ENCODE measurements at regions not wholly inside any gene's neighbourhood (a gene's known extent, or its start where the extent isn't known, plus 50 kb on each side); places are given as distances from the start of the nearest gene placed in this dataset.

- DNase-seq (ENCODE audit: low read depth, low spot score): no peak
Measured at GRCh38 chr15:69656271-69657030, 203.8 kb downstream of the RPLP1 start.

- no peak for DNase-seq (ENCODE audit: low read depth, low spot score)
Measured at GRCh38 chr15:69657626-69658025, 205.0 kb downstream of the RPLP1 start.

- no peak for DNase-seq (ENCODE audit: low read depth, low spot score)
Measured at GRCh38 chr15:69658411-69658945, 205.9 kb downstream of the RPLP1 start.

GRCh38 chr15:69659454-69660050 is 206.9 kb downstream of the RPLP1 start:
- DNase-seq (ENCODE audit: low read depth, low spot score): no peak

GRCh38 chr15:69660114-69660513 is 207.5 kb downstream of the RPLP1 start:
- DNase-seq (ENCODE audit: low read depth, low spot score): no peak

- no peak for DNase-seq (ENCODE audit: low read depth, low spot score)
Measured at GRCh38 chr15:69660658-69661405, 208.2 kb downstream of the RPLP1 start.

GRCh38 chr15:69661446-69661845 is 208.8 kb downstream of the RPLP1 start:
- no peak for DNase-seq (ENCODE audit: low read depth, low spot score)

- no peak for DNase-seq (ENCODE audit: low read depth, low spot score)
Measured at GRCh38 chr15:69661871-69662644, 209.4 kb downstream of the RPLP1 start.

- no peak for DNase-seq (ENCODE audit: low read depth, low spot score)
Measured at GRCh38 chr15:69662645-69663000, 210.0 kb downstream of the RPLP1 start.

GRCh38 chr15:69663441-69663840 is 210.8 kb downstream of the RPLP1 start:
- no peak for DNase-seq (ENCODE audit: low read depth, low spot score)

- DNase-seq (ENCODE audit: low read depth, low spot score): no peak
Measured at GRCh38 chr15:69663982-69664381, 211.4 kb downstream of the RPLP1 start.

GRCh38 chr15:69664572-69665571 is 212.3 kb downstream of the RPLP1 start:
- DNase-seq (ENCODE audit: low read depth, low spot score): no peak

GRCh38 chr15:69665641-69666111 is 213.1 kb downstream of the RPLP1 start:
- no peak for DNase-seq (ENCODE audit: low read depth, low spot score)

- DNase-seq (ENCODE audit: low read depth, low spot score): no peak
Measured at GRCh38 chr15:69666441-69666882, 213.8 kb downstream of the RPLP1 start.

- DNase-seq (ENCODE audit: low read depth, low spot score): no peak
Measured at GRCh38 chr15:69666921-69667811, 214.5 kb downstream of the RPLP1 start.

GRCh38 chr15:69668039-69668705 is 215.6 kb downstream of the RPLP1 start:
- no peak for DNase-seq (ENCODE audit: low read depth, low spot score)

GRCh38 chr15:69668963-69669362 is 216.3 kb downstream of the RPLP1 start:
- no peak for DNase-seq (ENCODE audit: low read depth, low spot score)

- DNase-seq (ENCODE audit: low read depth, low spot score): no peak
Measured at GRCh38 chr15:69669446-69669845, 216.8 kb downstream of the RPLP1 start.

All from activated naive CD8-positive, alpha-beta T cell treated with anti-CD3 and anti-CD28 coated beads, Interleukin-2, amount 50 U/mL, for 16 hours (primary cell).